IMR-90 (cell line): ENCODE measurements at regions not wholly inside any gene's neighbourhood (a gene's known extent, or its start where the extent isn't known, plus 50 kb on each side); places are given as distances from the start of the nearest gene placed in this dataset.

Source experiments
- ATAC-seq: fragments of 200-7000 bp; cut with Tn5 transposase; 2 replicates; pipeline ENCODE4 v1.9.1; 2020; ENCODE audit warnings: low read depth, mild to moderate bottlenecking, moderate library complexity
- BruUV-seq: library from RNA; stranded (reverse); fragments of 400-500 nt; replicated peaks from 2 replicates; lab custom pipeline; 2021; lab: Mats Ljungman, UMichigan
- CTCF ChIA-PET: fragments of 300-600 bp; formaldehyde crosslinking; extraction: SDS; loops from one replicate; lab custom pipeline; 2021; ENCODE audit warnings: antibody characterized with exemption; lab: Yijun Ruan, JAX
- POLR2A ChIA-PET: fragments of 300-600 bp; sonication (Branson Sonifier 250); formaldehyde crosslinking; loops from one replicate; lab custom pipeline; 2022; ENCODE audit warnings: antibody characterized with exemption; ENCODE audit not compliant: unreplicated experiment; lab: Charles Lee
- DNase-seq: peaks from one replicate; pipeline ENCODE4 v3.0.0; 2013
- H2AFZ ChIP-seq: replicated peaks from 2 replicates; pipeline ENCODE3; 2013; ENCODE audit warnings: low read length, mild to moderate bottlenecking; ENCODE audit not compliant: poor library complexity
- H2AK5ac ChIP-seq: 2 replicates; pipeline ENCODE4 v1.6.1; 2013; ENCODE audit warnings: low read depth, low read length, inconsistent platforms
- H2AK9ac ChIP-seq: replicated peaks from 2 replicates; pipeline ENCODE3; 2013; ENCODE audit warnings: mild to moderate bottlenecking, low read depth, low read length, moderate library complexity; ENCODE audit not compliant: poor library complexity
- H2BK120ac ChIP-seq: 2 replicates; pipeline ENCODE4 v1.6.1; 2013; ENCODE audit warnings: low read depth, low read length, inconsistent platforms
- H2BK15ac ChIP-seq: 3 replicates; pipeline ENCODE4 v1.6.1; 2013; ENCODE audit warnings: low read depth, low read length, inconsistent platforms
- H2BK20ac ChIP-seq: 2 replicates; pipeline ENCODE4 v1.6.1; 2013; ENCODE audit warnings: low read depth, mild to moderate bottlenecking, inconsistent platforms, low read length, moderate library complexity
- H2BK5ac ChIP-seq: 2 replicates; pipeline ENCODE4 v1.6.1; 2013; ENCODE audit warnings: mild to moderate bottlenecking, low read depth, low read length, inconsistent platforms; ENCODE audit not compliant: poor library complexity, severe bottlenecking
- H3K14ac ChIP-seq: replicated peaks from 2 replicates; pipeline ENCODE4 v1.6.1; 2013; ENCODE audit warnings: low read depth, low read length, inconsistent platforms
- H3K18ac ChIP-seq: 2 replicates; pipeline ENCODE4 v1.6.1; 2013; ENCODE audit warnings: low read depth, low read length, control low read depth
- H3K23ac ChIP-seq: 2 replicates; pipeline ENCODE4 v1.6.1; 2013; ENCODE audit warnings: low read depth, low read length, inconsistent platforms
- H3K27ac ChIP-seq: 2 replicates; pipeline ENCODE4 v1.5.1; 2013; ENCODE audit warnings: mild to moderate bottlenecking, control low read depth, low read length; ENCODE audit not compliant: insufficient read depth
- H3K27me3 ChIP-seq: 2 replicates; pipeline ENCODE4 v1.6.1; 2013; ENCODE audit warnings: low read length; ENCODE audit not compliant: control insufficient read depth, insufficient read depth
- H3K36me3 ChIP-seq: 2 replicates; pipeline ENCODE4 v1.6.1; 2013; ENCODE audit warnings: low read length, mixed read lengths; ENCODE audit not compliant: control insufficient read depth, insufficient read depth
- H3K4ac ChIP-seq: 2 replicates; pipeline ENCODE4 v1.6.1; 2013; ENCODE audit warnings: low read depth, low read length, inconsistent platforms
- H3K4me1 ChIP-seq: 2 replicates; pipeline ENCODE4 v1.6.1; 2013; ENCODE audit warnings: low read length, mixed read lengths; ENCODE audit not compliant: control insufficient read depth, insufficient read depth
- H3K4me2 ChIP-seq: 2 replicates; pipeline ENCODE4 v1.6.1; 2013; ENCODE audit warnings: low read depth, mild to moderate bottlenecking, control low read depth, low read length, moderate library complexity
- H3K4me3 ChIP-seq: 2 replicates; pipeline ENCODE4 v1.5.1; 2013; ENCODE audit warnings: low read depth, mild to moderate bottlenecking, control low read depth, low read length, moderate library complexity; ENCODE audit not compliant: insufficient read depth
- H3K56ac ChIP-seq: 2 replicates; pipeline ENCODE4 v1.6.1; 2013; ENCODE audit warnings: low read length, inconsistent platforms; ENCODE audit not compliant: insufficient read depth; ENCODE audit errors: extremely low read depth
- H3K79me1 ChIP-seq, 2 experiments: 2 replicates each; pipeline ENCODE4 v1.6.1; 2013; ENCODE audit warnings: low read length in 2 of 2, inconsistent platforms in 1 of 2, low read depth in 1 of 2
- H3K9ac ChIP-seq: 2 replicates; pipeline ENCODE4 v1.6.1; 2013; ENCODE audit warnings: low read depth, low read length, control low read depth
- H3K9me1 ChIP-seq: 2 replicates; pipeline ENCODE4 v1.6.1; 2013; ENCODE audit warnings: low read length, inconsistent platforms; ENCODE audit not compliant: insufficient read depth
- H3K9me3 ChIP-seq: 2 replicates; pipeline ENCODE4 v1.6.1; 2013; ENCODE audit warnings: low read length; ENCODE audit not compliant: control insufficient read depth, insufficient read depth
- H4K20me1 ChIP-seq: 2 replicates; pipeline ENCODE4 v1.6.1; 2013; ENCODE audit warnings: low read length, inconsistent platforms; ENCODE audit not compliant: insufficient read depth
- H4K5ac ChIP-seq: 2 replicates; pipeline ENCODE4 v1.6.1; 2013; ENCODE audit warnings: mild to moderate bottlenecking, low read depth, low read length, control low read depth
- H4K8ac ChIP-seq, 2 experiments: 2 replicates each; pipeline ENCODE4 v1.6.1; 2013; ENCODE audit warnings: low read depth in 2 of 2, low read length in 2 of 2, control low read depth in 1 of 2, inconsistent platforms in 1 of 2
- H4K91ac ChIP-seq: 2 replicates; pipeline ENCODE4 v1.6.1; 2013; ENCODE audit warnings: low read depth, low read length, inconsistent platforms; ENCODE audit not compliant: insufficient read depth
- BHLHE40 ChIP-seq: fragments of 150-350 bp; IDR thresholded peaks from 2 replicates; pipeline ENCODE4 v1.6.1; 2016; ENCODE audit warnings: mild to moderate bottlenecking, low read depth, low read length
- CEBPB ChIP-seq: IDR thresholded peaks from 2 replicates; pipeline ENCODE4 v1.6.1; 2012; ENCODE audit warnings: low read depth, low read length, improper control_type of control experiment
- CHD1 ChIP-seq: IDR thresholded peaks from 2 replicates; pipeline ENCODE4 v1.6.1; 2012; ENCODE audit warnings: low read depth, low read length, improper control_type of control experiment
- CTCF ChIP-seq: conservative IDR thresholded peaks from 2 replicates; pipeline ENCODE4 v1.5.1; 2012; ENCODE audit warnings: mild to moderate bottlenecking, low read depth, low read length, improper control_type of control experiment
- ELK1 ChIP-seq: fragments of 150-350 bp; IDR thresholded peaks from 2 replicates; pipeline ENCODE4 v1.6.1; 2016; ENCODE audit warnings: low read depth, mild to moderate bottlenecking, low read length, moderate library complexity, borderline replicate concordance
- FOS ChIP-seq: fragments of 150-350 bp; IDR thresholded peaks from 2 replicates; pipeline ENCODE4 v1.6.1; 2016; ENCODE audit warnings: low read depth, low read length
- MAFK ChIP-seq: IDR thresholded peaks from 2 replicates; pipeline ENCODE4 v1.6.1; 2012; ENCODE audit warnings: low read depth, low read length, improper control_type of control experiment
- MAZ ChIP-seq: IDR thresholded peaks from 2 replicates; pipeline ENCODE4 v1.6.1; 2012; ENCODE audit warnings: low read depth, mild to moderate bottlenecking, low read length, improper control_type of control experiment, moderate library complexity, borderline replicate concordance
- MXI1 ChIP-seq: IDR thresholded peaks from 2 replicates; pipeline ENCODE4 v1.6.1; 2012; ENCODE audit warnings: low read depth, mild to moderate bottlenecking, low read length, moderate library complexity, borderline replicate concordance
- NFE2L2 ChIP-seq: fragments of 150-350 bp; IDR thresholded peaks from 2 replicates; pipeline ENCODE4 v1.6.1; 2016; ENCODE audit warnings: low read depth, mild to moderate bottlenecking, low read length
- POLR2A ChIP-seq: IDR thresholded peaks from 2 replicates; pipeline ENCODE4 v1.6.1; 2012; ENCODE audit warnings: mild to moderate bottlenecking, low read depth, low read length
- RAD21 ChIP-seq: IDR thresholded peaks from 2 replicates; pipeline ENCODE4 v1.6.1; 2012; ENCODE audit warnings: low read length, improper control_type of control experiment
- RCOR1 ChIP-seq: IDR thresholded peaks from 2 replicates; pipeline ENCODE4 v1.6.1; 2012; ENCODE audit warnings: mild to moderate bottlenecking, low read length, improper control_type of control experiment; ENCODE audit not compliant: insufficient replicate concordance
- RFX5 ChIP-seq: IDR thresholded peaks from 2 replicates; pipeline ENCODE4 v1.8.0; 2012; ENCODE audit warnings: low read depth, mild to moderate bottlenecking, low read length, moderate library complexity
- SMC3 ChIP-seq: fragments of 150-350 bp; IDR thresholded peaks from 2 replicates; pipeline ENCODE4 v1.6.1; 2016; ENCODE audit warnings: low read depth, mild to moderate bottlenecking, antibody characterized with exemption, low read length, moderate library complexity
- USF2 ChIP-seq: fragments of 150-350 bp; IDR thresholded peaks from 2 replicates; pipeline ENCODE4 v1.6.1; 2017; ENCODE audit warnings: mild to moderate bottlenecking, antibody characterized with exemption, low read length, low read depth
- WGBS, 2 experiments: methylation state at CpG; one replicate each; pipeline versions ENCODE4 v1.1.5 to v1.1.7; 2013; ENCODE audit warnings: missing lambda C conversion rate in 2 of 2; ENCODE audit not compliant: insufficient read length in 1 of 2; ENCODE audit errors: extremely low coverage in 2 of 2; 5-methylcytosine and 5-hydroxymethylcytosine counted together
- dilution Hi-C: fragments of 300-500 bp; cut with HindIII; formaldehyde crosslinking; loops from one replicate; pipeline ENCODE4 v1.14.3; 2018; ENCODE audit warnings: low sequenced_read_pairs; ENCODE audit not compliant: unreplicated experiment
- in situ Hi-C: fragments of 300-500 bp; cut with MboI; formaldehyde crosslinking; loops from 3 replicates; pipeline ENCODE4 v1.14.3; 2019; ENCODE audit warnings: low sequenced_read_pairs, inconsistent platforms, mixed read lengths
- intact Hi-C: fragments of 100-400 bp; cut with micrococcal nuclease; formaldehyde crosslinking; loops from 2 replicates; pipeline ENCODE4 v1.10.0; 2022

- Histone ChIP-seq H3K79me1 (no peaks in the 10 kb centered on the region), H3K4ac (no peak overlapping the region), H3K14ac (no peak overlapping the region), H2AK9ac (no peak overlapping the region), H3K4me1 (no peaks in the 10 kb centered on the region), H3K56ac (no peak overlapping the region), H2BK20ac (no peak overlapping the region), H3K18ac (no peak overlapping the region), H4K8ac (no peak overlapping the region), H2BK15ac (no peak overlapping the region), H3K9ac (no peak overlapping the region), H3K9me1 (no peaks in the 10 kb centered on the region), H2BK5ac (no peak overlapping the region), H3K27ac (no peak overlapping the region), H3K4me3 (no peak overlapping the region), H3K4me2 (no peak overlapping the region), H4K5ac (no peak overlapping the region), H3K36me3 (no peaks in the 10 kb centered on the region), H2AK5ac (no peak overlapping the region), H2AFZ (no peak overlapping the region), H3K27me3 (no peaks in the 10 kb centered on the region), H4K91ac (no peak overlapping the region), H2BK120ac (no peak overlapping the region), H3K9me3 (no peaks in the 10 kb centered on the region), H3K23ac (no peak overlapping the region), H4K20me1 (no peaks in the 10 kb centered on the region)
- ChIA-PET CTCF (no interaction called here), POLR2A (no interaction called here)
- WGBS, 2 experiments: 50% methylated on average over 1 of the region's 5 CpGs; no CpG with 5 or more reads in 1 of the 2 experiments
- TF ChIP-seq MAZ: no peak
- no peak for TF ChIP-seq USF2
- no peak for TF ChIP-seq POLR2A
- no peak for TF ChIP-seq MXI1
- TF ChIP-seq ELK1: no peak
- no peak for TF ChIP-seq RAD21
- TF ChIP-seq CHD1: no peak
- no peak for TF ChIP-seq CTCF
- no peak for TF ChIP-seq CEBPB
- TF ChIP-seq RFX5: no peak
- TF ChIP-seq SMC3: no peak
- no peak for TF ChIP-seq FOS
- no peak for TF ChIP-seq MAFK
- no peak for TF ChIP-seq RCOR1
- no peak for TF ChIP-seq NFE2L2
- TF ChIP-seq BHLHE40: no peak
- intact Hi-C loops: no loop called here
- dilution Hi-C loops: no loop called here
- in situ Hi-C loops: no loop called here
- BruUV-seq: no TSS peak
- ATAC-seq (no peak), DNase-seq (no peak)
Measured at GRCh38 chr12:70070494-70071007, 172.7 kb upstream of the CNOT2 start.
